GM12865 (cell line): ENCODE measurements at regions not wholly inside any gene's neighbourhood (a gene's known extent, or its start where the extent isn't known, plus 50 kb on each side); places are given as distances from the start of the nearest gene placed in this dataset.

Source experiments
- DNase-seq: peaks from one replicate; pipeline ENCODE4 v3.0.0; 2010; ENCODE audit warnings: low read depth
- H3K4me3 ChIP-seq: 2 replicates; pipeline ENCODE4 v1.5.1; 2011; ENCODE audit warnings: mild to moderate bottlenecking, low read depth, low read length, control low read depth
- CTCF ChIP-seq: IDR thresholded peaks from 2 replicates; pipeline ENCODE4 v1.5.1; 2011; ENCODE audit warnings: low read length, control low read depth, low read depth, inconsistent platforms; ENCODE audit not compliant: insufficient read depth; ENCODE audit errors: missing control alignments

DNA sequence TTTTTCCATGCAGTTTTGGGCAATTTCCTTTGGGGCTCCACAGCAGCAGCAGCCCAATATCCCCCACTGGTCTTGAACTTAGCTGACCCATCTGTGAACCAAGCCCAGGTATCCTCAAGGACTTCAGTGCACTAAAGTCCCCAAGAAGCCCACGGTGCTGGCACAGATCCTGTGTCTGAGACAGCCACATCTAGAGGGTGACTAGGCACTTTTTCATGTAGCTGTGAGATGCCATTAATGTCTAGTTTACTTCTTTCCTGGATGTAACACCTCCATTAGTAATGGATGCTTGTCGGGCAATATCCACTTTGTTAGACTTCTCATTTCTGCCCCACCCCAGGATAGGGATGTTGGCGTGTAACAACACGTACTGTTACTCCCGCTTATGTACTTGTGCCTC, 117.9 kb downstream of the GPCPD1 start:
- DNase-seq = no peak
- H3K4me3 ChIP-seq = no peak overlapping the region
- TF ChIP-seq CTCF = no peak

DNA sequence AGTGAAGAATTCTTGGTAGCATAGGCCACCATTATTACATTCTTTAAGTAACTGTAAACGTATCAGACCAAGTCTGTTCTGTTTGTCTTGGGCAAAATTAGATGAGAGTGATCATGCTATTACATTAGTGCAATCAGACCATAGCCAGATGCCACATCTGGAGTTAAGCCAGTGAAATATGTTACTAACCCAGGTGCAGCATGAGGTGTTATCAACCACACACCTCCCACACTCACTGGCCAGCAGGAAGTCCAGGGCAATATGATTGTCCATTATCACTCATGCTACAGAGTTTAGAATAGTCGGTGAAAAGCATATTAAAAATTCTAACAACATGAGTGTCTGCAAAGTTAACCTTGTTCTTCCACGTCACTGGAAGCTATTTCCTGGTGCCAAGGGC, 119.4 kb downstream of the GPCPD1 start:
- no peak overlapping the region for H3K4me3 ChIP-seq
- DNase-seq = no peak
- TF ChIP-seq CTCF = no peak

- TF ChIP-seq CTCF = no peak
- H3K4me3 ChIP-seq = no peak overlapping the region
- peak; percentile 16 for DNase-seq
Observed at GRCh38 chr20:5489601-5490000, 121.2 kb downstream of the GPCPD1 start.

GRCh38 chr20:5488823-5489222, 122.0 kb downstream of the GPCPD1 start:
- no peak overlapping the region for H3K4me3 ChIP-seq
- no peak for TF ChIP-seq CTCF
- DNase-seq = no peak

DNA sequence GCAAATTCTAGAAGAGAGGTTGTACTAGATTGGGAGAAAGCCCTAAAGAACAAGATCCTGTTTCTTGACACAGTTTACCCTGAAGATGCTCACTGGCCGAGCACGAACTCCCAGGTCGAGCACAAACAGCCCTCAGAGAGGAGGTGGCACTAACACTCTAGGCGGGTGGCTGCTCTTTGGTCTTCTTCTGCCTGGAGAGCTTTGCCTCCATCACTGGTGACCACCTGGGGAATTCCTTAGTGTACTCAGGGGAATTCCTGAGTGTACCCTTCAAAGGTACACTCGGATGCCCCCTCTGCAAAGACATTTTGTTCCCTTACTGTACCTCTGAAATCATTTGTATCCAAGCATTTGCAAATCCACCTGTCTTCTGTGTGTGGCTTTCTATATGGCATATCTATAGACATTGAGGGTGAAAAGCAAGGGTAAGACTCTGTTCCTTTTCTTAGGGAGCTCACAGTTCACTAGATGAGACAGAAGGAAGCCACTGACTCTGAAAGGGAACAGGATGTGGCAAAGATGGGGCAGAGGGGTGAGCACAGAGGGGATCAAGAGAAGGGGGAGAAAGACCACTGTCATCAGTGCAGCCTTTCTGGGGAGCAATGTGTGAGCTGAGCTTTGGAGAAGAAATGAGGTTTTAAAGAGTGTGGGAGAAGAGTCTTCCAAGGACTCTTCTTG, 124.3 kb downstream of the GPCPD1 start:
- DNase-seq = peak; percentile 58
- no peak overlapping the region for H3K4me3 ChIP-seq
- TF ChIP-seq CTCF = no peak

- no peak overlapping the region for H3K4me3 ChIP-seq
- no peak for DNase-seq
- TF ChIP-seq CTCF = no peak
Observed at GRCh38 chr20:5484926-5485325, 125.9 kb downstream of the GPCPD1 start.

GRCh38 chr20:5484346-5484745, 126.5 kb downstream of the GPCPD1 start:
- DNase-seq = no peak
- TF ChIP-seq CTCF = no peak
- no peak overlapping the region for H3K4me3 ChIP-seq
